ENCODE measurements at regions not wholly inside any gene's neighbourhood (a gene's known extent, or its start where the extent isn't known, plus 50 kb on each side); places are given as distances from the start of the nearest gene placed in this dataset.

DNA sequence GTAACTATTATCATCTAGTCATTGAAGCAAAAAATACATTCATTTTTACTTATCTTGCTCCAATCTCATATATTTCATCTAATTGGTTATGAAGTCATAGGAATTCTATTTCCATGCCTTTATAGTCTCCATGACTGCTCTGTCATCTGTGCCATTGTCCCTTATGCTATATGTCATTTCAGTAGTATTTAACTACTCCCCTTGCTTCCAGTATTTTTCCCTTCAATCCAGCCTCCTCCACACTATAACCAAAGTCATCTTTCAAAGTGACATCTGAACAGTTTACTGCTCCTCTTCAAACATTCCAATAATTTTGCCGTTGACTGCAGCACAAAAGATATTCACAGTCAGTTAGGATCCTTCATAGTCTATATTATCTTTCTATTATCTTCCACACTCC is 216.6 kb upstream of the HS3ST5 start:
- Histone ChIP-seq H3K9ac (ENCODE audit: low read length) (no peak overlapping the region), H3K4me1 (ENCODE audit: low read length) (no peaks in the 10 kb centered on the region), H3F3A (ENCODE audit: insufficient read depth, low read length) (no peaks in the 10 kb centered on the region), H3K27me3 (replicated peaks; ENCODE audit: insufficient read depth, low read length) (no peaks in the 10 kb centered on the region), H3K9me3 (replicated peaks; ENCODE audit: insufficient read depth, low read length) (no peaks in the 10 kb centered on the region), H3K9me2 (replicated peaks; ENCODE audit: insufficient read depth, low read length) (no peaks in the 10 kb centered on the region), H4K20me1 (ENCODE audit: insufficient read depth, low read length) (no peaks in the 10 kb centered on the region), H3K36me3 (replicated peaks; ENCODE audit: insufficient read depth, low read length) (no peaks in the 10 kb centered on the region), H3K4me2 (ENCODE audit: low read depth, low read length) (no peak overlapping the region), H3K27ac (ENCODE audit: low read length) (no peak overlapping the region), H2AFZ (ENCODE audit: low read length) (no peak overlapping the region), H3K79me2 (ENCODE audit: low read length) (no peaks in the 10 kb centered on the region), H3K4me3 (ENCODE audit: low read length) (no peak overlapping the region)
- DNase-seq: no peak
- TF ChIP-seq, protein P1, sequence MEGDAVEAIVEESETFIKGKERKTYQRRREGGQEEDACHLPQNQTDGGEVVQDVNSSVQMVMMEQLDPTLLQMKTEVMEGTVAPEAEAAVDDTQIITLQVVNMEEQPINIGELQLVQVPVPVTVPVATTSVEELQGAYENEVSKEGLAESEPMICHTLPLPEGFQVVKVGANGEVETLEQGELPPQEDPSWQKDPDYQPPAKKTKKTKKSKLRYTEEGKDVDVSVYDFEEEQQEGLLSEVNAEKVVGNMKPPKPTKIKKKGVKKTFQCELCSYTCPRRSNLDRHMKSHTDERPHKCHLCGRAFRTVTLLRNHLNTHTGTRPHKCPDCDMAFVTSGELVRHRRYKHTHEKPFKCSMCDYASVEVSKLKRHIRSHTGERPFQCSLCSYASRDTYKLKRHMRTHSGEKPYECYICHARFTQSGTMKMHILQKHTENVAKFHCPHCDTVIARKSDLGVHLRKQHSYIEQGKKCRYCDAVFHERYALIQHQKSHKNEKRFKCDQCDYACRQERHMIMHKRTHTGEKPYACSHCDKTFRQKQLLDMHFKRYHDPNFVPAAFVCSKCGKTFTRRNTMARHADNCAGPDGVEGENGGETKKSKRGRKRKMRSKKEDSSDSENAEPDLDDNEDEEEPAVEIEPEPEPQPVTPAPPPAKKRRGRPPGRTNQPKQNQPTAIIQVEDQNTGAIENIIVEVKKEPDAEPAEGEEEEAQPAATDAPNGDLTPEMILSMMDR (IDR thresholded peaks at IDR 0.05; ENCODE audit: low read length): no peak
- no peak for TF ChIP-seq EZH2 (optimal IDR thresholded peaks at IDR 0.05; ENCODE audit: low read depth, low read length)
- no peak for TF ChIP-seq EZH2phosphoT487 (IDR thresholded peaks at IDR 0.05; ENCODE audit: low read length)

DNA sequence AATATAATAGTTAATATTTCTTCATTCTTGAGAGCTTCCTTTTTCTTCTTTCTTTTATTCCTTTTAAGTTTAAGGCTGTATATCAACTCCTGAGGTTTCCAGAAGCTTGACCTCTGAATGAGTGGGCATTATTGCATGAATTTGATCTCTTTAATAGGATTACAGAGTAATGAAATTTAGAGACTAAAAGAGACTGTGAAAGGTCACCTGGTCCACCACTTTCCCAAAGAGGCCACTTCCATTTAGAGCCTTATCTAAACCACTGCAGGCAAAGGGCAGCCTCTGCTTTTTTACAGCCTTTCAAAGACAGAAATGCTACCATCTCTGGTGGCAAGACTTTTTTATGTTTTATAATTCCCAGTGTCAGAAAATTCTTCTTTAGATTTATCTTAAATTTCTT is 215.3 kb upstream of the HS3ST5 start:
- Histone ChIP-seq H3K4me2 (ENCODE audit: low read depth, low read length) (no peak overlapping the region), H4K20me1 (ENCODE audit: insufficient read depth, low read length) (no peaks in the 10 kb centered on the region), H3K9me3 (replicated peaks; ENCODE audit: insufficient read depth, low read length) (no peaks in the 10 kb centered on the region), H3F3A (ENCODE audit: insufficient read depth, low read length) (no peaks in the 10 kb centered on the region), H3K9ac (ENCODE audit: low read length) (no peak overlapping the region), H3K27me3 (replicated peaks; ENCODE audit: insufficient read depth, low read length) (no peaks in the 10 kb centered on the region), H3K4me3 (ENCODE audit: low read length) (no peak overlapping the region), H3K27ac (ENCODE audit: low read length) (no peak overlapping the region), H3K9me2 (replicated peaks; ENCODE audit: insufficient read depth, low read length) (no peaks in the 10 kb centered on the region), H3K36me3 (replicated peaks; ENCODE audit: insufficient read depth, low read length) (no peaks in the 10 kb centered on the region), H2AFZ (ENCODE audit: low read length) (no peak overlapping the region), H3K4me1 (ENCODE audit: low read length) (no peaks in the 10 kb centered on the region), H3K79me2 (ENCODE audit: low read length) (no peaks in the 10 kb centered on the region)
- DNase-seq: no peak
- TF ChIP-seq EZH2 (optimal IDR thresholded peaks at IDR 0.05; ENCODE audit: low read depth, low read length) (no peak), EZH2phosphoT487 (IDR thresholded peaks at IDR 0.05; ENCODE audit: low read length) (no peak)
- TF ChIP-seq, protein P1 (IDR thresholded peaks at IDR 0.05; ENCODE audit: low read length): no peak

DNA sequence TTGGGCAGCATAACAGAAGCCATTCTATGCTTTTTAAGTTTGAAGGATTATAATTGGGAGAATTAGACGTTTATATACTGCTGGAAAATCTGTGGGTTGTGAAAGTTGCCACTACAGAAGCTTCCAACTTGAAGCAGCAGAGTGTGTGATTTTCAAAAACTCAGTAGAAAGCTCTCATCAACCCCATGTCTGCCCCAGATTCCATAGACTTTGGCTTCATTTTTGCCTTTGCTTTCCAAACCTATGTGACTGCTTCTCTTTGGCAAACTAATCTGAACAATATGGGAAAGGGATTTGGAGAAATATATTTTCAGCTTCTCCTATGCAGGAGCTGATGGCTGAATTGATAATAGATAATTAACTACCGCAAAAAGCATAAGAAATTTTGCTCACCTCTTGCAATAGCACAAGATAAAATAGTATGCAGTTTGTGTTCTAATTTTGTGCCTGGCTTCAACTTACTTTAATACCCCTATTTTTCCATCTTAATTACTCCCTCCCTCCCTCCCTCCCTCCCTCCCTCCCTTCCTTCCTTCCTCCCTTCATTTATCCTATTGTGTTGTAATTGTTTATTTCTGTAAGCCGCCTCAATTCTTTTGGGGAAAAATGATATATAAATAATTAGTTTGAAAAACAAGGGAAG is 214.1 kb upstream of the HS3ST5 start:
- Histone ChIP-seq H3K4me1 (ENCODE audit: low read length) (no peaks in the 10 kb centered on the region), H3K9me3 (replicated peaks; ENCODE audit: insufficient read depth, low read length) (no peaks in the 10 kb centered on the region), H3K27me3 (replicated peaks; ENCODE audit: insufficient read depth, low read length) (no peaks in the 10 kb centered on the region), H3K4me3 (ENCODE audit: low read length) (no peak overlapping the region), H3K27ac (ENCODE audit: low read length) (no peak overlapping the region), H2AFZ (ENCODE audit: low read length) (no peak overlapping the region), H4K20me1 (ENCODE audit: insufficient read depth, low read length) (no peaks in the 10 kb centered on the region), H3K79me2 (ENCODE audit: low read length) (no peaks in the 10 kb centered on the region), H3K9me2 (replicated peaks; ENCODE audit: insufficient read depth, low read length) (no peaks in the 10 kb centered on the region), H3F3A (ENCODE audit: insufficient read depth, low read length) (no peaks in the 10 kb centered on the region), H3K4me2 (ENCODE audit: low read depth, low read length) (no peak overlapping the region), H3K36me3 (replicated peaks; ENCODE audit: insufficient read depth, low read length) (no peaks in the 10 kb centered on the region), H3K9ac (ENCODE audit: low read length) (no peak overlapping the region)
- TF ChIP-seq EZH2 (optimal IDR thresholded peaks at IDR 0.05; ENCODE audit: low read depth, low read length) (no peak), EZH2phosphoT487 (IDR thresholded peaks at IDR 0.05; ENCODE audit: low read length) (no peak)
- TF ChIP-seq, protein P1 (IDR thresholded peaks at IDR 0.05; ENCODE audit: low read length): no peak
- DNase-seq: no peak
